Heart right ventricle (tissue), 16 donors: ENCODE measurements at regions not wholly inside any gene's neighbourhood (a gene's known extent, or its start where the extent isn't known, plus 50 kb on each side); places are given as distances from the start of the nearest gene placed in this dataset.

Source experiments
- ATAC-seq, 8 donors: fragments of 200-7000 bp; cut with Tn5 transposase; one replicate each; pipeline ENCODE4 v1.9.1; 2020; ENCODE audit warnings: mild to moderate bottlenecking in 8 of 8, moderate library complexity in 8 of 8, moderate number of reproducible peaks in 1 of 8
- DNase-seq, 2 donors: peaks; one replicate each; pipeline ENCODE4 v3.0.0-alpha.2; 2020
- H3K27ac ChIP-seq, 10 donors: fragments of 200-600 bp; sonication (generic) in 2 of 10; one replicate each; pipeline versions ENCODE4 v1.5.0 to v1.8.0; 2020 to 2022; ENCODE audit warnings: mild to moderate bottlenecking in 3 of 10
- H3K27me3 ChIP-seq, 7 donors: fragments of 200-600 bp; one replicate each; pipeline ENCODE4 v1.8.0; 2021 to 2022; ENCODE audit warnings: mild to moderate bottlenecking in 2 of 7
- H3K36me3 ChIP-seq, 9 donors: fragments of 200-600 bp; sonication (generic) in 1 of 9; one replicate each; pipeline versions ENCODE4 v1.5.0 to v1.8.0; 2020 to 2022; ENCODE audit warnings: mild to moderate bottlenecking in 2 of 9
- H3K4me1 ChIP-seq, 9 donors: fragments of 200-600 bp; sonication (generic) in 1 of 9; one replicate each; pipeline versions ENCODE4 v1.5.0 to v1.8.0; 2020 to 2022; ENCODE audit warnings: mild to moderate bottlenecking in 4 of 9
- H3K4me3 ChIP-seq, 10 donors: fragments of 200-600 bp; sonication (generic) in 2 of 10; one replicate each; pipeline versions ENCODE4 v1.5.0 to v1.8.0; 2020 to 2022; ENCODE audit warnings: mild to moderate bottlenecking in 7 of 10, moderate library complexity in 2 of 10
- H3K9me3 ChIP-seq, 11 donors: fragments of 200-600 bp in 10 of 11; sonication (generic) in 2 of 11; one replicate each; pipeline versions ENCODE4 v1.5.0 to v1.8.0; 2013 to 2022; ENCODE audit warnings: mild to moderate bottlenecking in 2 of 11, control low read depth in 1 of 11, moderate library complexity in 1 of 11
- CTCF ChIP-seq, 9 donors: fragments of 200-600 bp; sonication (generic) in 2 of 9; IDR thresholded peaks; one replicate each; pipeline versions ENCODE4 v1.5.0 to v1.8.0; 2021 to 2022; ENCODE audit warnings: antibody characterized with exemption in 9 of 9, mild to moderate bottlenecking in 5 of 9, moderate library complexity in 1 of 9
- WGBS, 2 donors: extraction: QIAGEN DNeasy Blood & Tissue Kit; methylation state at CpG; one replicate each; pipeline ENCODE4 v1.1.7; 2013; ENCODE audit warnings: inconsistent platforms in 1 of 2; 5-methylcytosine and 5-hydroxymethylcytosine counted together
- intact Hi-C, 10 donors: fragments of 100-400 bp; cut with DNase I; formaldehyde crosslinking; loops; one replicate each; pipeline versions ENCODE4 v1.11.1 to v1.14.2; 2022
- donor health status: Arrhythmogenic right ventricular cardiomyopathy.
- donor health status: ischemic (EF 13 %, LVEDD 7.1; RV severe dilation, severe dysfunction).
- donor health status: healthy with polysubstance abuse.
- donor health status: DM: no; HTN: yes; CAD: no.
- donor health status: DM: no; HTN: no; CAD: no.
- donor health status: ischemic (EF 25% LVEDD 6.9; RV normal size, moderate dysfunction).
- donor health status: ischemic (EF 25% LVEDD 5.7; RV mildly dilated, moderate dysfunction).
- donor health status: healthy.
- donor health status: DM: yes; HTN: yes; CAD: no.
- donor health status: Ischemic cardiomyopathy.
- donor health status: ischemic (EF 35%, LVEDD 5.7; RV mildly dilated, moderate dysfunction).
- donor health status: nonischemic (EF 11% LVEDD 7.7; RV severe dilation, severe dysfunction).
- donor health status: DM: yes; HTN: yes; CAD: no.
- donor health status: PGD.
- donor health status: ischemic (EF 29% LVEDD 5.4; RV normal size, mild dysfunction).
- donor health status: nonischemic (EF 23%, LVEDD 6.1; RV moderate dilation, normal function).

- H3K27me3 ChIP-seq, result peaks cover 0 to 31% (median 18%) of the 10 kb centered on the region in 7 donors
- WGBS, 2 donors, result 84 to 90% methylated on average over 9 of the region's 9 CpGs
- no peak for DNase-seq
- intact Hi-C loops, result no loop called here
- no peaks in the 10 kb centered on the region for H3K9me3 ChIP-seq
- H3K27ac ChIP-seq, result no peak overlapping the region
- no peak for TF ChIP-seq CTCF (IDR thresholded peaks at IDR 0.05)
- no peak overlapping the region for H3K4me3 ChIP-seq
- no peaks in the 10 kb centered on the region for H3K36me3 ChIP-seq
- no peaks in the 10 kb centered on the region for H3K4me1 ChIP-seq
- ATAC-seq, result no peak
Measured at GRCh38 chr9:95373782-95374487, 56.4 kb upstream of the FANCC start.

DNA sequence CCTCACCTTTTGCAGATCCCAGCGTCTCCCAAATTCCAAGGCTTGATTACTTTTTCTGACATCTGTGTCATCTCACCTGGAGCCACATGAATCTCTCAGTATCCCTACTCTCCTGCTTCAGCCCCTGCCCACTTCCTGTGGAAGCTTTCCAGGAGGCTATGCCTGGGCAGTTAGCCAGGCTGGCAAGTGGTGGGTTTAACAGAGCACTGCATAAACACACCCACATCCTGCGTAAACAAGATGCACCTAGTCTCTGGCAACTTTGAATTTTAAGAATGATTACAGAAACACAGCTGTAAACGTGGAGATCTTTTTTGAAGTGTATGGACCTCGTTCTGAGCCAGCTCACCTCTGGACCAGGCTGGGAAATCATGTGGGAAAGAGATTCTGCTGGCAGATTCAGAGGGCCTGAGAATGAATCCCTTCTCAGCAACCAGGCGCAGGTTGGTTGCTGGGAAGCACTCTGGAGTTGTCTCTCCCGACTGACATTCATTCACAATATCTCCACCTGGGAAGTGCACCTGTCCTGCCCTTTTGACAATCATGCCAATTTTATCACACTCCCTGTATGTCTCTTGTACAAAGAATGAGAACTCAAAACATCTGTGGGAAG lies 55.7 kb upstream of the FANCC start:
- no peak for ATAC-seq
- TF ChIP-seq CTCF (IDR thresholded peaks at IDR 0.05), result no peak
- H3K36me3 ChIP-seq, result no peaks in the 10 kb centered on the region
- H3K9me3 ChIP-seq, result no peaks in the 10 kb centered on the region
- H3K27ac ChIP-seq, result no peak overlapping the region
- WGBS, 2 donors, result 42 to 46% methylated on average over 6 of the region's 6 CpGs
- H3K4me1 ChIP-seq, result no peaks in the 10 kb centered on the region
- intact Hi-C loops, result no loop called here
- peaks cover 0 to 29% (median 18%) of the 10 kb centered on the region in 7 donors for H3K27me3 ChIP-seq
- DNase-seq, result no peak
- no peak overlapping the region for H3K4me3 ChIP-seq

GRCh38 chr9:95370064-95370463 lies 52.6 kb upstream of the FANCC start:
- Histone ChIP-seq H3K27me3 (peaks cover 0 to 38% (median 22%) of the 10 kb centered on the region in 7 donors), H3K36me3 (no peaks in the 10 kb centered on the region), H3K4me1 (no peaks in the 10 kb centered on the region), H3K4me3 (no peak overlapping the region), H3K27ac (no peak overlapping the region), H3K9me3 (no peaks in the 10 kb centered on the region)
- ATAC-seq (no peak), DNase-seq (no peak)
- intact Hi-C loops, result no loop called here
- TF ChIP-seq CTCF (IDR thresholded peaks at IDR 0.05), result no peak
- WGBS, 2 donors, result 73 to 74% methylated on average over 4 of the region's 4 CpGs

DNA sequence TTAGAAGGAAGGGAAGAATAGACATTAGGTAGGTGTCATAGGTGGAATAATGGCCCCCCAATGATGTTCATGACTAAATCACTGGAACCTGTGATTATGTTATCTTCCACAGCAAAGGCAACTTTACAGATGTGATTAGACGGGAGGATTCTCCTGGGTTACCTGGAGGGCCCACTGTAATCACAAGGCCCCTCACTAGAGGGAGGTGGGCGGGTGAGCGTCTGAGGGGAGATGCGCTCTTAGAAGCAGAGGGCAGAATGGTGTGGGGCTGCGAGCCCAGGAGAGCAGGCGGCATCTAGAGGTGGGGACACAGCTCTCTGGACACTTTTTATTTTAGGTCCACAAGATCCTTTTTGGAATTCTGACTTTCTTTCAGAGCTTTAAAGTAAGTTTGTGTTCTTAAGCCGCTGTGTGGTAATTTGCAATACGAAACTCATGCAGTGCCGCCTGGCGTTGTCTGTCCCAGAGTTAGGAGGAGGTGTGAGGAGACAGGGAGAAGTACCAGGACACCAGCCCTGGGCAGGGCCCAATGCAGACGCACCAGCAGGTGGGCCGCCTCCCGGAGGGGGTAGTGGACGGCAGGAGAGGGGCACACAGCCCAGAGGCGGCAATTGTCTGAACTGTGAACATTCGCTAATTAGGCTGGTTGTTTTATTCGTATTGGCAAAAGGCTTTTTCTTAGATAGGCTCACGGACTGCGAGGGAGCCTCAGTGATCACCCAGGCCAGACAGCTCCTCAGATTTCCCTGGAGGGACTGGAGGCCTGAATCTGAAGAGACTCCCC lies 51.1 kb upstream of the FANCC start:
- intact Hi-C loops, result no loop called here
- H3K4me1 ChIP-seq, result peaks cover 0 to under 1% (median 0%) of the 10 kb centered on the region in 9 donors
- TF ChIP-seq CTCF (IDR thresholded peaks at IDR 0.05), result no peak
- no peaks in the 10 kb centered on the region for H3K36me3 ChIP-seq
- WGBS, 2 donors, result 89 to 90% methylated on average over 19 of the region's 19 CpGs
- no peaks in the 10 kb centered on the region for H3K9me3 ChIP-seq
- peaks cover 0 to 50% (median 25%) of the 10 kb centered on the region in 7 donors for H3K27me3 ChIP-seq
- no peak overlapping the region for H3K27ac ChIP-seq
- DNase-seq (no peak), ATAC-seq (no peak)
- H3K4me3 ChIP-seq, result no peak overlapping the region
